ENCODE measurements at regions not wholly inside any gene's neighbourhood (a gene's known extent, or its start where the extent isn't known, plus 50 kb on each side); places are given as distances from the start of the nearest gene placed in this dataset.

GRCh38 chr18:73805991-73806390 is 341.6 kb downstream of the FBXO15 start:
- TF ChIP-seq CTCF (IDR thresholded peaks at IDR 0.05) (no peak), ZFX (IDR thresholded peaks at IDR 0.05; ENCODE audit: borderline replicate concordance) (no peak)
- H3K27ac ChIP-seq, result no peak overlapping the region

- no peak for TF ChIP-seq CTCF (IDR thresholded peaks at IDR 0.05)
- no peak for TF ChIP-seq ZFX (IDR thresholded peaks at IDR 0.05; ENCODE audit: borderline replicate concordance)
Measured at GRCh38 chr18:73797419-73797818, 350.2 kb downstream of the FBXO15 start.

GRCh38 chr18:73793386-73793785 is 354.2 kb downstream of the FBXO15 start:
- H3K27ac ChIP-seq, result no peak overlapping the region
- no peak for TF ChIP-seq CTCF (IDR thresholded peaks at IDR 0.05)
- TF ChIP-seq ZFX (IDR thresholded peaks at IDR 0.05; ENCODE audit: borderline replicate concordance), result no peak

More at GRCh38 chr18:73797419-73797818, 350.2 kb downstream of the FBXO15 start:
- no peak overlapping the region for H3K27ac ChIP-seq

GRCh38 chr18:73791081-73791480 is 356.6 kb downstream of the FBXO15 start:
- H3K27ac ChIP-seq, result no peak overlapping the region
- TF ChIP-seq ZFX (IDR thresholded peaks at IDR 0.05; ENCODE audit: borderline replicate concordance) (no peak), CTCF (IDR thresholded peaks at IDR 0.05) (no peak)

GRCh38 chr18:73790587-73790986 is 357.0 kb downstream of the FBXO15 start:
- no peak overlapping the region for H3K27ac ChIP-seq
- TF ChIP-seq ZFX (IDR thresholded peaks at IDR 0.05; ENCODE audit: borderline replicate concordance) (no peak), CTCF (IDR thresholded peaks at IDR 0.05) (no peak)

GRCh38 chr18:73787316-73787715 is 360.3 kb downstream of the FBXO15 start:
- TF ChIP-seq CTCF (IDR thresholded peaks at IDR 0.05), result no peak
- TF ChIP-seq ZFX (IDR thresholded peaks at IDR 0.05; ENCODE audit: borderline replicate concordance), result no peak
- H3K27ac ChIP-seq, result no peak overlapping the region

- no peak for TF ChIP-seq ZFX (IDR thresholded peaks at IDR 0.05; ENCODE audit: borderline replicate concordance)
- no peak for TF ChIP-seq CTCF (IDR thresholded peaks at IDR 0.05)
- no peak overlapping the region for H3K27ac ChIP-seq
Measured at GRCh38 chr18:73785300-73785699, 362.3 kb downstream of the FBXO15 start.

Measured in 22Rv1 (cell line).